ENCODE measurements at regions not wholly inside any gene's neighbourhood (a gene's known extent, or its start where the extent isn't known, plus 50 kb on each side); places are given as distances from the start of the nearest gene placed in this dataset.

GRCh38 chrX:28379103-28379502 lies 208.1 kb upstream of the IL1RAPL1 start:
- no peak for TF ChIP-seq CTCF (IDR thresholded peaks at IDR 0.05)
- no peak for TF ChIP-seq POLR2A (IDR thresholded peaks at IDR 0.05)

Data from testis (tissue), 2 donors.